ENCODE measurements at regions not wholly inside any gene's neighbourhood (a gene's known extent, or its start where the extent isn't known, plus 50 kb on each side); places are given as distances from the start of the nearest gene placed in this dataset.
"Not testable (repeated sequence)": the region's sequence is repeated elsewhere in the genome, so short reads cannot be mapped to it uniquely, and the experiment has no call there.

- DNase-seq (ENCODE audit: low spot score), result no peak
Measured at GRCh38 chr10:117788911-117789310, 246.4 kb downstream of the EMX2 start.

GRCh38 chr10:117790179-117790578, 247.6 kb downstream of the EMX2 start:
- DNase-seq (ENCODE audit: low spot score), result no peak

DNA sequence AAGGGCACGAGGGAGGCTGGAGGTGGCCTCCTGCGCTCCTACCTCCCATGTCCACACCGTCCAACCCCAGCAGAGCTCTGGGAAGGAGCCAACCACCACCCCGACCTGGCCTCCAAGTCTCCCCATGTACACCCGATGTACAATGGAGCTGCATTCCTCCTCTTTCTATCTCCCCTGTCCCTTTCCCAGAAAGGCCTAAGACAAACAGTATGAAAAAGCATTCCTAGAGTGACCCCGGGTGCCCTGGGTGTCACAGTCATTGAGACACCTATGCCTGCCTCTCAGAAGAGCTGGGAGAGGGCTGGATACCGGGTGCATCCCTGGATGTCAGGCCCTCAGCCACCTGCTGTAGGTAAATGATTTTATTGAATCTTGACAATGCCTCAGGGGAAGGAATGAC, 248.1 kb downstream of the EMX2 start:
- DNase-seq (ENCODE audit: low spot score), result no peak

GRCh38 chr10:117792214-117792613, 249.7 kb downstream of the EMX2 start:
- no peak for DNase-seq (ENCODE audit: low spot score)

DNA sequence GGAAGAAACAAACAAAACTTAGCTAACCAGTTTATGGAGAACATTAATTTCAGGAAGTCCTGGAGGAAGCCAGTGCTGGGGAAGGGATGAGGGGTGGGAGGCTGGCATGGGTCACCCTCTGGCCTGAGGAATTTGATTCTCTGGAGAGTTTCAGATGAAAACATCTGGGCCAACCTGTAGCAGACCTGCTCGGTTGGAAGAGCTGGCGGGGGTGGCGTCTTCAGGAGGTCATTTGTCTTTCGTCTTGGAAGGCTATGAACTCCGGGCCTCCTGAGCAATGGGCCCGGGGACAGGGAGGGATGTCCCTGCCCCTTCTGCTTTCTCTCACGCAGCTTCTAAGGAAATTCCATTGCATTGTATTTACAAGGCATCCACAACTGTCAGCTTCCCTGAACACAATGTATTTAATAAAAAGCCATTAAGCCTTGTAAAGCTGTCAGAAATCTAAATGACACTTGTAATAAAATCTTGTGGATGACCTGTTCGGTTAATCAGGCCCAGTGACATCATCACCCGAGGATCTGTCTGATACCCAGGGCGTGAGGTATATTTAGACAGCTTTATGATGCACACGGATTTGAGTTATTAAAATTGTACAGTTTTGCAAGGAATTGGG, 250.5 kb downstream of the RAB11FIP2 start:
- DNase-seq (ENCODE audit: low spot score), result no peak

DNA sequence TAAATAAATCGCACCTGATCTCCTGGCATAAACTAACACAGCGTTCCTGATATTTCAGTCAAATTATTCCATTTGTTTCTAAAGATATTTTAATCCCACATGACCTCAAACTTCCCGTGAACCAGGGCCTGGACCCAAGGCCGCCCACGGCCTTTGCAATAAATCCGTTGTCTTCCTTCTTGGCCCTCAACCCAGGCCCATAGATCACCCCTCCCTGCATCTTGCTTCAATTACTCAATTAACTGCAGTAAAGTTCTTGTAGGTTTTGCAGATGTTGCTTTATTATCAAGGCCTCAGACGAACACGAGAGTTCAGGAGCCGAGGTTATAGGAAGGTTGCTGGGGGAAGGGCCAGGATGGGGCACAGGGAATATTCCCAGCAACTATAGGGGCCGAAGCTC, 249.4 kb downstream of the RAB11FIP2 start:
- DNase-seq (ENCODE audit: low spot score), result no peak

DNA sequence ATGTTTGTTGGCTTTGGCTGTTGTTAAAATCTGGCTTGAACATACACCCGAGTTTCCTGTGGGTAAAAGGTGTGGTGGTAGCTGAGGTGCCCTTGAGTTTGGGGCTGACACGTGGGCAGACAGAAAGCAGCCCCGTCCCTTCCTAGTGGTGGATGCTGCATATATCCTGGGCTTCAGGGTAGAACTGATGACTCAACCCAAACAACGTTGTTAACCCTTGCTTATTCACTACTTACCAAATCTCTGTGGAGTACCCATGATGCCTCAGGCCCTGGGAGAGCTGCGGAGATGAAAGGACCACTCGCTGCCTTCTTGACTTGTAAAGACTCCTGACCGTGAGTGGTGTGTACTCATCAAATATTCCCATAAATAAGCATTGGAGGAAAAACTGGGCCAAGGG, 245.1 kb downstream of the RAB11FIP2 start:
- no peak for DNase-seq (ENCODE audit: low spot score)

DNA sequence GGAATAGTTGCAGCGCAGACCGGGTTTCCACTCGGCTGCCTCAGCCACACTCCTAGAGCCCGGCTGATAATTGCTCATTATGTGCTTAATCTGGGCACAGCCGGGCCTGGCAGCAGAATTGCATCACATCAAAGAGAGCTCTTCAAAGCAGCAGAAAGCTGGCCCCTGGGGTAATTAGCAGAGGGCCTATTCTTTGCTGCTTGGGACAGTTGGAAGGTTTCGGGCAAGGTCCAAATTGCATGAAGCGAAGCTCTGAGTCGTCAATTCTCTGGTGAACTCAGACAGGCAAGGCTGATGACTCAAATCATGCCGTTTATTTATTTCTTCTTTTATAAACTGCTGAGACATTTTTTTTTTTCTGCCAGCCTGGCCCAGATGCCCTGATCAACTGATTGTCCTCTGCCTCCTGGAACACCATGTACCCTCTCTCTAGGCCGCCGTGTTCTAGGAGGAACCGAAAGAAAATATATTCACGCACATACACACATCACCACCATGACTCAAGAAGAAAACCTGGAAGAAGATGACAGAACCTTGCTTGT, 242.2 kb downstream of the RAB11FIP2 start:
- DNase-seq (ENCODE audit: low spot score), result no peak

GRCh38 chr10:117805139-117805538, 241.6 kb downstream of the RAB11FIP2 start:
- DNase-seq (ENCODE audit: low spot score), result no peak

GRCh38 chr10:117807441-117807840, 239.3 kb downstream of the RAB11FIP2 start:
- no peak for DNase-seq (ENCODE audit: low spot score)

- not testable (repeated sequence) for DNase-seq (ENCODE audit: low spot score)
Measured at GRCh38 chr10:117815816-117816215, 230.9 kb downstream of the RAB11FIP2 start.

GRCh38 chr10:117817116-117817515, 229.6 kb downstream of the RAB11FIP2 start:
- no peak for DNase-seq (ENCODE audit: low spot score)

DNA sequence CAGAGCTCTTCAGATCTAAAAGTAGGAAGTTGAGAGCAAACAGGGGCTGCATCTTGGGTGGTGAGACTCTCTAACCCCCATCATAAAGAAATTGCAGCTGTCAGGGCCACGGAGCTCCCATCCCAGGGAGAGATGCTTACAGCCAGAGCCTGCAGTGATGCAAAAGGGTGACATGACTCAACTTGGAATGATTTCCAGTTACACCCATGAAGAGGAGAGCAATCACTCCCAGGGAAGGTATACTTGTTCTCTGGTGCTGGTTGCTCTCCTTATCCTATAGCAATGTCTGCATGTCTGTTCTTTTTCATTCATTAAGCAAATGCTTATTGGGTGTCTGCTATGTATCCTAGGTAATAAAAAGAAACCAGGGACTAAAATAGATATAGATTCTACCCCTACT, 228.0 kb downstream of the RAB11FIP2 start:
- DNase-seq (ENCODE audit: low spot score), result no peak

- no peak for DNase-seq (ENCODE audit: low spot score)
Measured at GRCh38 chr10:117819304-117819703, 227.4 kb downstream of the RAB11FIP2 start.

- no peak for DNase-seq (ENCODE audit: low spot score)
Measured at GRCh38 chr10:117823980-117824379, 222.8 kb downstream of the RAB11FIP2 start.

- no peak for DNase-seq (ENCODE audit: low spot score)
Measured at GRCh38 chr10:117830205-117830604, 216.5 kb downstream of the RAB11FIP2 start.

GRCh38 chr10:117830787-117831212, 215.9 kb downstream of the RAB11FIP2 start:
- DNase-seq (ENCODE audit: low spot score), result no peak

- not testable (repeated sequence) for DNase-seq (ENCODE audit: low spot score)
Measured at GRCh38 chr10:117838500-117839498, 207.9 kb downstream of the RAB11FIP2 start.

DNA sequence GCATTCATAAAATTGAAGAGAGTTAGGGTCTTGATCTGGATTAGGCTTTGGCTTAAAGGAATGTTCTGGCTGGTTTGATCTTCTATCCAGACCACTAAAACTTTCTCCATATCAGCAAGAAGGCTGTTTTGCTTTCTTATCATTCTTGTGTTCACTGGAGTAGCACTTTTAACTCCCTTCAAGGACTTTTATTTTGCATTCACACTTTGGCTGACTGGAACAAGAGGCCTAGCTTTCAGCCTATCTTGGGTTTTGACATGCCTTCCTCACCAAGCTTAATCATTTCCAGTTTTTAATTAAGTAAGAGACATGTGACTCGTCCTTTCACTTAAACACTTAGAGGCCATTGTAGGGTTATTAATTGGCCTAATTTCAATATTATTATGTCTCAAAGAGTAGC, 190.3 kb downstream of the RAB11FIP2 start:
- DNase-seq (ENCODE audit: low spot score), result not testable (repeated sequence)

- no peak for DNase-seq (ENCODE audit: low spot score)
Measured at GRCh38 chr10:117860135-117860534, 186.6 kb downstream of the RAB11FIP2 start.

GRCh38 chr10:117860823-117861222, 185.9 kb downstream of the RAB11FIP2 start:
- no peak for DNase-seq (ENCODE audit: low spot score)

GRCh38 chr10:117861329-117861728, 185.4 kb downstream of the RAB11FIP2 start:
- DNase-seq (ENCODE audit: low spot score), result no peak

GRCh38 chr10:117863771-117864170, 183.0 kb downstream of the RAB11FIP2 start:
- no peak for DNase-seq (ENCODE audit: low spot score)

Measured in AG08396 (cell line).